Ovary (tissue), 3 donors: ENCODE measurements at regions not wholly inside any gene's neighbourhood (a gene's known extent, or its start where the extent isn't known, plus 50 kb on each side); places are given as distances from the start of the nearest gene placed in this dataset.

Experiments
- CTCF ChIP-seq, 3 donors: fragments of 450-650 bp in 2 of 3; fragments of 200-600 bp in 1 of 3; IDR thresholded peaks; one replicate each; pipeline versions ENCODE4 v1.5.1 to v1.8.0; 2016 to 2022; ENCODE audit warnings: antibody characterized with exemption in 3 of 3, mild to moderate bottlenecking in 1 of 3
- POLR2A ChIP-seq: fragments of 450-650 bp; IDR thresholded peaks from one replicate; pipeline ENCODE4 v1.6.1; 2017; ENCODE audit warnings: antibody characterized with exemption, mild to moderate bottlenecking, moderate library complexity
- donor health status: DM: no; HTN: no; CAD: no.

GRCh38 chr12:76234741-76235140, 113.5 kb downstream of the BBS10 start:
- TF ChIP-seq CTCF (IDR thresholded peaks at IDR 0.05) (no peak), POLR2A (no peak)
